H9 (cell line): ENCODE measurements at regions not wholly inside any gene's neighbourhood (a gene's known extent, or its start where the extent isn't known, plus 50 kb on each side); places are given as distances from the start of the nearest gene placed in this dataset.

Experiments used
- DNase-seq: peaks from one replicate; pipeline ENCODE4 v3.0.0-alpha.2; 2017
- H2AFZ ChIP-seq: one replicate; pipeline ENCODE4 v1.6.1; 2013; ENCODE audit warnings: mild to moderate bottlenecking, low read length, control low read depth, moderate library complexity
- H2AK5ac ChIP-seq: 2 replicates; pipeline ENCODE4 v1.6.1; 2013; ENCODE audit warnings: low read length, control low read depth, mixed read lengths; ENCODE audit not compliant: insufficient read length
- H2BK120ac ChIP-seq: one replicate; pipeline ENCODE4 v1.6.1; 2013; ENCODE audit warnings: low read depth, mild to moderate bottlenecking, low read length, control low read depth, inconsistent platforms; ENCODE audit not compliant: poor library complexity, severe bottlenecking
- H2BK12ac ChIP-seq: 2 replicates; pipeline ENCODE4 v1.6.1; 2013; ENCODE audit warnings: low read length, control low read depth, mixed read lengths, low read depth; ENCODE audit not compliant: insufficient read length
- H2BK15ac ChIP-seq: 2 replicates; pipeline ENCODE4 v1.6.1; 2013; ENCODE audit warnings: low read depth, low read length, control low read depth
- H2BK20ac ChIP-seq: one replicate; pipeline ENCODE4 v1.6.1; 2013; ENCODE audit warnings: low read depth, mild to moderate bottlenecking, low read length, control low read depth, inconsistent platforms; ENCODE audit not compliant: poor library complexity, severe bottlenecking
- H2BK5ac ChIP-seq: 2 replicates; pipeline ENCODE4 v1.6.1; 2013; ENCODE audit warnings: low read length, control low read depth, mixed read lengths; ENCODE audit not compliant: insufficient read length
- H3K14ac ChIP-seq: 2 replicates; pipeline ENCODE4 v1.6.1; 2013; ENCODE audit warnings: low read length, control low read depth; ENCODE audit not compliant: insufficient read depth
- H3K18ac ChIP-seq: 2 replicates; pipeline ENCODE4 v1.6.1; 2013; ENCODE audit warnings: low read depth, mild to moderate bottlenecking, mixed read lengths, low read length, control low read depth; ENCODE audit not compliant: insufficient read length
- H3K23ac ChIP-seq: 2 replicates; pipeline ENCODE4 v1.6.1; 2013; ENCODE audit warnings: low read length, control low read depth, mixed read lengths, low read depth; ENCODE audit not compliant: insufficient read length
- H3K23me2 ChIP-seq: 2 replicates; pipeline ENCODE4 v1.6.1; 2013; ENCODE audit warnings: low read depth, mild to moderate bottlenecking, mixed read lengths, low read length, control low read depth; ENCODE audit not compliant: insufficient read length, poor library complexity, severe bottlenecking
- H3K27ac ChIP-seq: 2 replicates; pipeline ENCODE4 v1.5.1; 2013; ENCODE audit warnings: low read length, control low read depth, mixed read lengths, low read depth; ENCODE audit not compliant: insufficient read length
- H3K27me3 ChIP-seq: 2 replicates; pipeline ENCODE4 v1.6.1; 2013; ENCODE audit warnings: low read length, control low read depth, inconsistent platforms; ENCODE audit not compliant: insufficient read depth
- H3K4ac ChIP-seq: 2 replicates; pipeline ENCODE4 v1.6.1; 2013; ENCODE audit warnings: low read depth, mild to moderate bottlenecking, control low read depth, inconsistent platforms, low read length, moderate library complexity
- H3K4me1 ChIP-seq: 2 replicates; pipeline ENCODE4 v1.6.1; 2013; ENCODE audit warnings: low read length, control low read depth, inconsistent platforms; ENCODE audit not compliant: insufficient read depth
- H3K4me2 ChIP-seq: 2 replicates; pipeline ENCODE4 v1.6.1; 2013; ENCODE audit warnings: low read length, control low read depth, mixed read lengths; ENCODE audit not compliant: insufficient read length, insufficient read depth
- H3K56ac ChIP-seq: 2 replicates; pipeline ENCODE4 v1.6.1; 2013; ENCODE audit warnings: low read depth, mild to moderate bottlenecking, mixed read lengths, low read length, control low read depth; ENCODE audit not compliant: insufficient read length
- H3K79me1 ChIP-seq: 2 replicates; pipeline ENCODE4 v1.6.1; 2013; ENCODE audit warnings: low read depth, mild to moderate bottlenecking, moderate library complexity, low read length, control low read depth, inconsistent platforms; ENCODE audit not compliant: insufficient read depth, poor library complexity, severe bottlenecking
- H3K79me2 ChIP-seq: 2 replicates; pipeline ENCODE4 v1.6.1; 2013; ENCODE audit warnings: low read length, control low read depth, inconsistent platforms; ENCODE audit not compliant: insufficient read depth
- H3K9ac ChIP-seq: 2 replicates; pipeline ENCODE4 v1.6.1; 2013; ENCODE audit warnings: low read length, control low read depth, mixed read lengths; ENCODE audit not compliant: insufficient read length; ENCODE audit errors: extremely low read depth
- H3K9me3 ChIP-seq: one replicate; pipeline ENCODE4 v1.6.1; 2013; ENCODE audit warnings: low read depth, low read length, inconsistent platforms; ENCODE audit not compliant: control insufficient read depth
- H3T11ph ChIP-seq: one replicate; pipeline ENCODE4 v1.6.1; 2013; ENCODE audit warnings: mild to moderate bottlenecking, low read length, control low read depth, inconsistent platforms
- H4K20me1 ChIP-seq: one replicate; pipeline ENCODE4 v1.6.1; 2013; ENCODE audit not compliant: control insufficient read depth, insufficient read length, insufficient read depth
- H4K5ac ChIP-seq: 2 replicates; pipeline ENCODE4 v1.6.1; 2013; ENCODE audit warnings: low read depth, mild to moderate bottlenecking, mixed read lengths, low read length, control low read depth; ENCODE audit not compliant: insufficient read length
- H4K8ac ChIP-seq: replicated peaks from 2 replicates; pipeline ENCODE4 v1.6.1; 2013; ENCODE audit warnings: low read length, control low read depth, mixed read lengths, low read depth; ENCODE audit not compliant: insufficient read length
- H4K91ac ChIP-seq: 2 replicates; pipeline ENCODE4 v1.6.1; 2013; ENCODE audit warnings: low read depth, mild to moderate bottlenecking, moderate library complexity, mixed read lengths, low read length, control low read depth; ENCODE audit not compliant: insufficient read length
- H3K27ac Mint-ChIP-seq, 3 experiments: 2 replicates in 2 of 3; 3 replicates in 1 of 3; pipeline ENCODE4 v1.8.0; 2020 to 2021; ENCODE audit warnings: mixed read lengths in 3 of 3, mild to moderate bottlenecking in 1 of 3, moderate library complexity in 1 of 3
- H3K27me3 Mint-ChIP-seq: 2 replicates; pipeline ENCODE4 v1.8.0; 2021; ENCODE audit warnings: low read depth, mild to moderate bottlenecking, moderate library complexity, mixed read lengths
- H3K36me3 Mint-ChIP-seq, 3 experiments: 2 replicates in 2 of 3; 3 replicates in 1 of 3; pipeline ENCODE4 v1.8.0; 2020 to 2021; ENCODE audit warnings: low read depth in 3 of 3, mixed read lengths in 3 of 3; ENCODE audit not compliant: insufficient read depth in 1 of 3
- H3K4me1 Mint-ChIP-seq, 2 experiments: 2 replicates each; pipeline ENCODE4 v1.8.0; 2020; ENCODE audit warnings: mixed read lengths in 2 of 2
- H3K4me3 Mint-ChIP-seq, 2 experiments: 2 replicates in 1 of 2; 3 replicates in 1 of 2; pipeline ENCODE4 v1.8.0; 2020 to 2021; ENCODE audit warnings: mild to moderate bottlenecking in 2 of 2, mixed read lengths in 2 of 2, moderate library complexity in 1 of 2
- H3K9me3 Mint-ChIP-seq, 2 experiments: 2 replicates in 1 of 2; 3 replicates in 1 of 2; pipeline ENCODE4 v1.8.0; 2020; ENCODE audit warnings: mild to moderate bottlenecking in 2 of 2, mixed read lengths in 2 of 2, moderate library complexity in 1 of 2
- WGBS: extraction: QIAGEN DNeasy Blood & Tissue Kit; methylation state at CpG from one replicate; pipeline ENCODE4 v1.1.7; 2013; ENCODE audit warnings: missing lambda C conversion rate, low lambda C conversion rate, mixed read lengths; ENCODE audit not compliant: insufficient read length; ENCODE audit errors: extremely low coverage; 5-methylcytosine and 5-hydroxymethylcytosine counted together
- TF ChIP-seq, protein P1 (sequence below): fragments of 200-600 bp; sonication (generic); conservative IDR thresholded peaks from 3 replicates; pipeline ENCODE4 v1.8.0; 2021; ENCODE audit warnings: antibody characterized with exemption, mild to moderate bottlenecking

DNA sequence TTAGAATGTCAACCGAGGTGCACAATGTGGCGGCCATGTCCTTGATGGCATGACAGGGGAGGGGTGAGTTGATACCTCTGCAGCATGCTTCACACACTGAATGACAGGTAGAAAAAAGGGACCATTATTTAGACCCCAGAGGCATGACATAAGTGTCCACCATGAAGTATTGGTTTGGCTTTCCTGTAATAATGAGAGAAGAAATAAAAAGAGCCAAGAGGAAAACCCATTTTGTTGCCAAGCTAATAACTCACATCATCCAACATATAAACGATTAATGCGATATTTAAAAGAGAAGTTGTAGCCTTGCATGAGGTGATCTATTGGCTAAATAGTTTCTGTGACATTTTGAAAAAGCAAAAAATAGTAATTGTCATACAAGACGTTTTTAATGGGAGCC lies 343.4 kb downstream of the LRIG3 start:
- Histone ChIP-seq H3K23ac (no peak overlapping the region), H2BK120ac (no peak overlapping the region), H3K9ac (no peak overlapping the region), H2AFZ (no peak overlapping the region), H3K14ac (no peak overlapping the region), H3K56ac (no peak overlapping the region), H3K27me3 (no peaks in the 10 kb centered on the region), H2BK15ac (no peak overlapping the region), H3K79me1 (no peaks in the 10 kb centered on the region), H2BK20ac (no peak overlapping the region), H3K23me2 (no peaks in the 10 kb centered on the region), H3K4ac (no peak overlapping the region), H3K79me2 (no peaks in the 10 kb centered on the region), H3T11ph (no peak overlapping the region), H2AK5ac (no peak overlapping the region), H3K4me2 (no peak overlapping the region), H3K4me1 (no peaks in the 10 kb centered on the region), H4K91ac (no peak overlapping the region), H4K8ac (no peak overlapping the region), H4K20me1 (no peaks in the 10 kb centered on the region), H2BK12ac (no peak overlapping the region), H3K18ac (no peak overlapping the region), H3K27ac (no peak overlapping the region), H4K5ac (no peak overlapping the region), H3K9me3 (no peaks in the 10 kb centered on the region), H2BK5ac (no peak overlapping the region)
- H3K36me3 Mint-ChIP-seq = no peaks in the 10 kb centered on the region
- TF ChIP-seq, protein P1, sequence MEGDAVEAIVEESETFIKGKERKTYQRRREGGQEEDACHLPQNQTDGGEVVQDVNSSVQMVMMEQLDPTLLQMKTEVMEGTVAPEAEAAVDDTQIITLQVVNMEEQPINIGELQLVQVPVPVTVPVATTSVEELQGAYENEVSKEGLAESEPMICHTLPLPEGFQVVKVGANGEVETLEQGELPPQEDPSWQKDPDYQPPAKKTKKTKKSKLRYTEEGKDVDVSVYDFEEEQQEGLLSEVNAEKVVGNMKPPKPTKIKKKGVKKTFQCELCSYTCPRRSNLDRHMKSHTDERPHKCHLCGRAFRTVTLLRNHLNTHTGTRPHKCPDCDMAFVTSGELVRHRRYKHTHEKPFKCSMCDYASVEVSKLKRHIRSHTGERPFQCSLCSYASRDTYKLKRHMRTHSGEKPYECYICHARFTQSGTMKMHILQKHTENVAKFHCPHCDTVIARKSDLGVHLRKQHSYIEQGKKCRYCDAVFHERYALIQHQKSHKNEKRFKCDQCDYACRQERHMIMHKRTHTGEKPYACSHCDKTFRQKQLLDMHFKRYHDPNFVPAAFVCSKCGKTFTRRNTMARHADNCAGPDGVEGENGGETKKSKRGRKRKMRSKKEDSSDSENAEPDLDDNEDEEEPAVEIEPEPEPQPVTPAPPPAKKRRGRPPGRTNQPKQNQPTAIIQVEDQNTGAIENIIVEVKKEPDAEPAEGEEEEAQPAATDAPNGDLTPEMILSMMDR = no peak
- no CpG with 5 or more reads among the region's 5 CpGs for WGBS
- DNase-seq = no peak
- no peaks in the 10 kb centered on the region for H3K9me3 Mint-ChIP-seq
- H3K27me3 Mint-ChIP-seq = no peaks in the 10 kb centered on the region
- no peaks in the 10 kb centered on the region for H3K4me1 Mint-ChIP-seq
- no peak overlapping the region for H3K4me3 Mint-ChIP-seq
- H3K27ac Mint-ChIP-seq = no peak overlapping the region
